NCI-H1092 treated with DMSO at 0.1 percent for 48 hours (cell line): ENCODE measurements at regions not wholly inside any gene's neighbourhood (a gene's known extent, or its start where the extent isn't known, plus 50 kb on each side); places are given as distances from the start of the nearest gene placed in this dataset.
A peak's percentile ranks its signal among the peaks of the same experiment; 100 is the strongest.

Experiments
- DNase-seq: peaks from one replicate; lab custom pipeline; 2025; lab: John Stamatoyannopoulos, UW

DNA sequence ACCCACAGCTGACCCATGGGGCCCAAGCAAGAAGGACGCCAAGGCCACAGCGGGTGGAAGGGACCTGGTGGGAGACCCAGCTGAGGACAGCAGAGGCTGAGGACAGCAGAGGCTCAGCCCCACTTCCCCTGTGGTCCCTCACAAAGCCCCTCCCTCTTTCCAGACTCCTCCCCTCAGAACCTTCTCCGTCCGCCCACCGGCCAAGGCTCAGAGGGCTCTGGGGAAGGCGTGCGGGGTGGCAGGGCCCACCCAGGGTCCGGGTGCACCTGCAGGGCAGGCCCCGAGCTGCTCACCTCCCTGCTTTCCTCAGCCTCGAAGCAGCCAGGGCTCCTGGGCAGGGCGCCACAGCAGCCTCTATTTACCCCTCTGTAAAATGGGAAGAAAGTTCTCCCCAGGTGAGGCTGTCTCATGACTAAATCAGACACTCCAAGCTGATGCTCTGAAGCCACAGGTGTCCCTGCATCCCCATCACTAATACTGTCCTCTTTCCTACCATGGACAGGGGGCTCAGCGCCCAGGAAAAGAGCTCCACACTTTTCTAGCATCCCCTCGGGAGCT is 137.9 kb upstream of the PPP1R26 start:
- DNase-seq, result no peak

DNA sequence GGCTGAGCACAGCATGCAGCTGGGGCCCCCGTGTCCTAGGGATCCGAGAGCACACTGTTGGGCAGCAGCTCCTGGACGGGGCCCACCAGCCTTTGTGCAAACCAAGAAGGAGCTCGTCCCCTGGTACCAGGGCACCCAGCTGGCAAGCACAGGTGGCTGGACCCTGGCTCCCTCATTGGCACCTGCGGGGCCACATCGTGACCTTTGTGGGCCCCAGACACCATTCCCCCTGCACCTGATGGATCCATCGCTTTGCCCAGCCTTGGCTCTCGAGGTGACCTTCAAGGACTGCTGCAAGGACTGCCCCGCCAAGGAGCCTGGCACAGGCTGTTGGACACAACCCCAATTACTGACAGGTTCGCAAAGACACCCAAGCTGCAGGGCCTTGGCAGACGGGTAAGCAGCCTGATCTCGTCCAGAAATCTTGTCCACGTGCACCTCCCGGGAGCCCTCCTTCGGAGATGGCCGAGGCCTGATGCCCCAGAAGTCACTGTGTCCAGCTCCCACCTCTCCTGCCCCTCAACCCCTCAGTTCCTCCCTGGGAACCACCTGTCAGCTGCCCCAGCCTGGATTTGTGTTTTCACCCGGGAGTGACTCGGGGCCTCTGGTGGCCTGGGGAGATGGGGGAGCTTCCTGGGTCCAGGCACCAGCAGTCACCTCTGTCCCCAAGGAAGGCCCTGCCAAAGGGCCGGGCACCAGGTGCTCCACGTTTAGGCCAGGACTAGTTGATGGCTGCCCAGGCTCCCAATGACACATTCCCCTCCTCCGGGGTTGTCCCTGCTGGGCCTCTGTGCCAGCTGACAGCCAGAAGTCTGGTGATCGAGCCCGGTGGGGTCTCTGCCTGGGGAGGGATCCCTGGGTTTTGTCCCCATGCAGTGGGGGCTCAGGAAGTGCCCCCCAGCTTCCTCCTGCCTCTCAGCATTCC is 137.1 kb upstream of the PPP1R26 start:
- no peak for DNase-seq

DNA sequence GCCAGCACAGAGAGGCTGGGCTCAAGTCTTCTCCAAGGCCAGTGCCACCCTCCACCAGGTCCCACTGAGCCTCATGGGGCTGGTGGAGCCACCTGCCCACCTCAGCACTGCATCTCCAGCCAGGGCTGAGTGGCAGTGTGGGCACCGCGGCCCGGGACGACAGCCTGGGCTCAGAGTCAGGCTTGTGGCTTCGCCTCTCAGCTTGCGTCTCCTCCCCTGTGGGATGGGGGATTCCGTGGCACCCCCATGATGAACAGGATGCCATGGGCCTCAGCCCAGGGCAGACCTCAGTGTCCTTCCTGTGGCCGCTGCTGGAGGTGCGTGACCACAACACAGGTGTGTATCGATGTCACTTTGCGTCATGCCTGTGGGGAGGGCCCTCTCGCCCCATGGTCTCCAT is 136.4 kb upstream of the PPP1R26 start:
- no peak for DNase-seq

DNA sequence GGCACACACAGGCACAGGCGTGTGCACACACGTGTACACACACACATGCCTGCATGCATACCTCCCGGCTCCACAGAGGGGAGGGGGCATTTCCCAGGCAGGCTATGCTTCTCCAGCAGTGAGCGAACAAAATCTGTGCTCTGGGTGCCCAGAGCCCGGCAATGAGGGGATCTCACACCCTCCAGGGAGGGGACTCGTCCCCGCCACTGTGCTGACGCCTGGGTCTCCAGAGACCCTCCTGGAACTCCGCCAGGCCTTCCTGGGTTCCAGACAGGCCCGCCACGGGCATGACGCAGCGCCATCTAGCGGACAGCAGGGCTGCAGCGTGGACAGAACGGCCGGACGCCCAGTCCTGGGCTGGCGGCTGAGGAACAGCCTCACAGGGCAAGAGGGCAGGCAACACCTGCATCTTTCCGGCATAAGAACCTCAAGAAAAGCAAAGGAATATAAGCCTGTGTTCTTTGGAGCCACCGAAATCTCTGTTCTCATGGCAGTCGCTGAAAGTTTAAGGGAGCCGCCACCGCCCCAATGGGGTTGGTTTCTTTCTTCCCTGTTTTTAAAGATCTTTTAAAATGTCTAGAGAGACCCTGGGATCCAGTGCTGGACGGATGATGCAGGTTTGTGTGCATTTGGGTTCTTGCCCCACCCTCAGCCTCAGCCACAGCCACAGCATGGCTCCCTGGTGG is 135.6 kb upstream of the PPP1R26 start:
- DNase-seq, result peak; percentile 48

DNA sequence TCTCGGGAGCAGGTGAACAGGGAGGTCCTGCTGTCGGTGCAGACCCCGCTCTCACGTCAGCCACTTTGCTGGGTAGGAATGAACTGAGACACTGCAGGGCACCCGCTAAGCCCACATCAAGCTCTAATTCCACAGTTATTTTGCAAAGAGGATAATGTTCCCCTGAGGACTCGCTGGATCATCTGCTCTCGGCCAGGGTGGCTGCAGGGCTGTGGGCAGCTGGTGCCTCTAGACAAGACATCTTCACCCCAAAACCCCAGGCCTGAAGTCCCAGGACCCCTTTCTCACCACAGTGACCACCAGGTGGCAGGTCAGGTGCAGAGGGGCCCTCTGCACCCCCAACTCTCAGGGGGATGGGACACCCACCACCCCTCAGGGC is 135.1 kb upstream of the PPP1R26 start:
- DNase-seq, result no peak

DNA sequence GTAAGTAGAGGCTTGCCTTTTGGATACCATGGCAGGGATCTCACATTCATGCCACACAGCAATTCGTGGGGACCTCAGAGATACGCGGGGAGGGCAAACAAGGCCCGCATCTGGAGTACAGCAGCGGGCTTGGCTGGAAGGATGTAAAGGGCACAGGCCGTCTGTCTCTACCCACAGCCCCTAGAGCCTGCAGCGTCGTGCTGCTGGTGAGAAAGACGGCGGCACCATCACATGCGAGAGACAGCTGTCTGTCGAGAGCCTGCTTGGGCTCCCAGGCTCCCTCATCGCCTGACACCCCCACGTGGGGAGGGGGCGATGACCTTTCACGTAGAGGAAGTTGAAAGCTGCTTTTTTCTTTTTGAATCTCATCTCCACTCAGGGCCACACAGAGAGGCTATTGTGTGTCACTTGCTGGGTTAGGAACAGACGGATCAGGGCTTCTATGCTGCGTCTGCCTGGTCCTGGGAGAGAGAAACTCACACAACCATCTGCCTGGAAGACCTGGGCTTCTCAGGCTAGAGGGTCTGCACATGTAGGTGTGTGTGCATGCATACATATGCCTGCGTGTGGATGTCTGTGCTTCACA is 134.6 kb upstream of the PPP1R26 start:
- DNase-seq, result no peak

DNA sequence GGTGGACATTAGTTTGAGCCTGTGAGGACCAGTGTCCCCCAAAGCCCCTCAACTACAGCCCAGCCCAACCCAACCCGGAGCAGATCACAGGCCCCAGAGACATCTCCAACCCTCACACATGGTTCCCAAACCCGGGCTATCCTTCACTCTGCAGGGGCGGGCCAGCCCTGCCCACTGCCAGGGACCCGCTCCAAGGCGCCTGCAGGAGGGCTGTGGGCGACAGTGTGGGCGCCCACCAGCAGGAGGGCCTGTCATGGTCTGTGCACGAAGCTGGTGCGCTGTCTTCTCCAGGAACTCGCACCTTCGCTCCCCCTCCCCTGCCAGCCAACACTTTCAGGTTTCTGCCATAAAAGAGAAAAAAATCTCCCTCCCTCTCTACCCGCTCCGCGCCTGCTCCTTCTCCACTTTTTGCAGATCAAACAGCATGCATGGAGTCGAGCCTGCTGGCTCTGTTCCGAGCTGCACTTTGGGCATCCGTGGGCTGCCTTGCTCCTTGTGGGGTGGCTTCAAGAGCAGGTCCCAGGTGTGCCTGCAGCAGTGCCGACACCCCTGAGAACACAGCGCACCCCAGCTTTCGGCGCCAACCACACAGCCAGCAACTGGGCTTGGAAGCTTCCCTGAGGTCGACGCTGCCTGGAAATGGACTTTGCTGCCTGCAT is 133.7 kb upstream of the PPP1R26 start:
- no peak for DNase-seq

DNA sequence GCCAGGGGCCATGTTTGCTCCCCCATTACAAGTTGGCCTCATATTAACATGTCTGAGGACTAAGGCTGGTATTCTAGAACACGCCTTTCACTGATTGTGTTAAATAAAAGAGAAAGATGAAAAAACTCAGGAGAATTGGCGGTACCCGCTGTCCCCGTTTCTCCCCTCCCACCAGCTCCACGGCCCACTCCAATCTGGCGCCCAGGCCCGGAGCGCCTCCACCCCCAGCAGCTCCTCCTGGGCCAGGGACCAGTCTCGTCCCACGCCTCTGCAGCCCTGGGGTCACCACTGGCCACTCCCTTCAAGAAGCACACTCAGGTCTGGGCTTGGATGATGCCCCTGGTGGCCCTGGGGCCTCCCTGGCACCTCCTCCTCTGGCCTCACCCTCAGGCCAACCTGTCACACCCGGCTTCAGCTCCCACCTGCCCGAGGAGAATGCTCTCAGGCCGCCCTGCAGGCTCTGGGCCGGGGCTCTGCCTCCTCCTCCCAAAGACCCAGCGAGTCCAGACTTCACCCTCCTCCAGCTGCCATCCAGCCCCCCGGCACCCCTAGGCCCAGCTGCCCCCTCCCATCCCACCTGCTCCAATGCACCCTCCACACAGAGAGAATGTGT is 133.0 kb upstream of the PPP1R26 start:
- no peak for DNase-seq

DNA sequence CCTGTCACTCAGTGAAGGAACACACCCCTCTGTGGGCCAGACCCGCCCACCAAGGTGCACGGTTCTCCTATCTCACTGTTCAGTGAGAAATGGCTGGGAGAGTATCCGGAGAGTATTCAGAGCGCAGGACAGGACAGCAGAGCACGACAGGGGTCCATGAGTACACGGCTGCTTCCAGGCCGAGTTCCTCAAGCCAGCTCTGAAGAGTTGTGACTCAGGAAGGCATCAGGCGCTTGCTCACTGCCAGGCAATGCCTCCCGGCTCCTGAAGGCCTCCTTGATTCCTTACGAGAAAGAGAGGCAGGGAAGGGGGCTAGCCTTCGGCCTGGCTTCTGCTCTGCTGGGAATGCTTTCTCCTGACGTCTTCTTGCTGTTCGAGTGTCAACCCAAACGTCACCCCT is 132.1 kb upstream of the PPP1R26 start:
- no peak for DNase-seq

DNA sequence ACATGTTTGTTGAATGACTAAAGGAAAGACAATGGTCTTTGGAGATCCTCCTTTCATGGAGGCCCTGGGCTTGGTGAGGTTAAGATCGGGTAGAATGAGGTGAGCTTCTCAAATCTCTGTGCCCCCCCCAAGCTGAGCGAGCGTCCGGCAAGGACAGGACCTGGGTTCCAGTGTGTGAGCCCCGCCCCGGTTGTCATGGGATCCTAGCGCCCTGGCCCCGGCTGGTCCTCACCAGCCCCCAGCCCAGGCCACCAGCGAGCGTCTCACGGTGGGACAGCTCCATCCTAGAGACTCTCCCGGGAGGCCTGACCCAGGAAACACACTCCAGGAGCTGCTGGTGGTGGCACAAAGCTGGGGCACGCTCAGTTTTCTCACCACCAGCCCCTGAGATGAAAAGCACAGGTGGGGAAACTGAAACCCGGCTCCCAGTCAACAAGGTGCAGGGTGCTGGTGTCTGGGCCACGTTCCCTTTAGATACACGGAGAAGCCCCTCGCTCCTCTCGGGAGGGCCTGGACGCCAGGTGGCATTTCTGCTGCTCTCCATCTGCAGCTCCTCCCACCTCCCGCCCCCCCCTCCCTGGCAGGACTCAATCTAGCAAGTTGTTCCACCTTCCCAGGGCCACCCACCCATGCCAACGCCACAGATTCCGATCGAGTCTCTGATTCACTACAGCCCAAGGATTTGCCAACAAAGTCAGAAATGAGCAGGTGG is 131.3 kb upstream of the PPP1R26 start:
- no peak for DNase-seq

DNA sequence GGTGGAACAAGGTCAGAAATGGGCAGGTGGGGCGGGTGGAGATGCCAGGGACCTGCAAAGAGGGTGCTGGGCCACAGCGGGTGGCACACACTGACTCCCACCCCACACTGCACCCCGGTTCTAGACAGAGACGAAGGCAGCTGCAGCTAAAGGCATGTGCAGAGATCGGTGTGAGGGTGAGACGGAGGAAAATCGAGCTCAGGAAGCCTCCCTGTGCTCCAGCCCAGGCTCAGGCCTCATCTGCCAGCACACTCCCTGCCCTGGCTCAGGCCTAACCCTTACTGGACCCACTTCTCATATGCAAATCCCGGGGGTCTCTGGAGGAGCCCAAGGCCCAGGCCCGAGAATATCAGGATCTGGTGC is 130.8 kb upstream of the PPP1R26 start:
- DNase-seq, result no peak

DNA sequence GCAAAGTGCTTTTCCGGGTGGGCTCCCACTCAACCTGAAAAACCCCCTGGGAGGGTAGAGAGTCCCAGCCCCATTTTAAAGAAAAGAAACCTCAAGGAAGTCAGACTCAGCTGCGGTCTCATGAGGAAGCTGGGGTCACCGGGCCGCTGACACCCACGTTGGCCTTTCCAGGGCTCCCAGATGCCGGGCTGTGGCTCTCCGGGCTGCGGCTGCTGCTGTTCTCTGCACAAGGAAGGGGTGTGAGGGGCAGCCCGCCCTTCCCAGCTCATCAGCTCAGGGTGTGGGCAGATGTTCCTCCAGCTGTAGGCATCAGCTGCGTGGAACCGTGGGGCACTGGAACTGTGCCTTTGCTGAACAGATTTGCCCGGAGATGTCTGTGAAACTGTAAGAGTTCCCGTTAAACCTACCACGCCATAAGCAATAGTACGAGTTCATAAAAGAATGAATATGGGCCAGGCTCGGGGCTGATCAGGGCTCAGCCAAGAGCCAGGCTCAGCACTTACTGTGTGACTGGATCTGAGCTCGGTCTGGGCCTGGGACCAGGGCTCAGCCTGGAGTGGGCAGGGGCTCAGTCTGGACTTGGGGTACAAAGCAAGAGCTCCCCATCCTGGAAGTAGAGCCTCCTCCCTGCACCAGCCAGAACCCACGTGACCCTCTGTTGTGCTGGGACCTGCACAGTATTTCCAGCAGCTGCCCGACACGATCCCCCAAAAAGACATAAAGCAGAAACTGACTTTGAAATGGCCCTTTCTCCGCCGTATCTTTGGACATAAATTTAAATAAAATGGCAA is 130.2 kb upstream of the PPP1R26 start:
- DNase-seq, result no peak

DNA sequence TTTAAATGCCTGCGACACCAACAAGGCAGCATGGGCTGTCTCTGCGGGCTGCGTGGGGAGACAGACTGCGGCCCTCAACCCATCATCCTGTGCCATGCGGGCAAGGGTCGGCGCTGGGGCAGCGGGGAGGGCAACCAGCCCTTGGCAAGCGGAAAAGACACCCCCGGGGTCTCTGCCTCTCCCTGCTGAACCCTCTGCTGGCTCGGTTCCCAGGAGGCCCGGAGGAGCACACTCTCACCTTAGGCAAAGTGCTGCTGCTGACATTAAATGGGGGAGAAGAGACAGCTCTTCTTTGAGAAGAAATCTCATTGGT is 129.6 kb upstream of the PPP1R26 start:
- peak; percentile 66 for DNase-seq

DNA sequence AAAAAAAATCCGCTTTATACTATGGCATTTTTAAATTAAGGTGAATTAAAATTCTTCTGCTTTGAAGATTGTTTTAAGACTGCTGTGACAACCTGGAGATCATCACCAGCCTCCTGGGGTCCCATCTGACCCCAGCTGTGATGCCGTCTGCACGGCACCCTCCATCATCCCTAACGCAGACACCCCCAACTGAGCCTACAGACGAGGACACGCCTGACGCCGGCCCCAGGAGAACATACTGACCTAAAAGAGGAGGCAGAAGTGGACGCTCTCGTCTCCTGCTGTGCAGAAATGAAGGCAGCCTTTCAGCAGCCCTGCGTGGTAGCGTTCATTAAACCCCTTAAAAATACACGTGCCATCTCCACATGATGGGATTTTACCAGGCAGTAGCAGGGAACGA is 125.6 kb upstream of the PPP1R26 start:
- no peak for DNase-seq

DNA sequence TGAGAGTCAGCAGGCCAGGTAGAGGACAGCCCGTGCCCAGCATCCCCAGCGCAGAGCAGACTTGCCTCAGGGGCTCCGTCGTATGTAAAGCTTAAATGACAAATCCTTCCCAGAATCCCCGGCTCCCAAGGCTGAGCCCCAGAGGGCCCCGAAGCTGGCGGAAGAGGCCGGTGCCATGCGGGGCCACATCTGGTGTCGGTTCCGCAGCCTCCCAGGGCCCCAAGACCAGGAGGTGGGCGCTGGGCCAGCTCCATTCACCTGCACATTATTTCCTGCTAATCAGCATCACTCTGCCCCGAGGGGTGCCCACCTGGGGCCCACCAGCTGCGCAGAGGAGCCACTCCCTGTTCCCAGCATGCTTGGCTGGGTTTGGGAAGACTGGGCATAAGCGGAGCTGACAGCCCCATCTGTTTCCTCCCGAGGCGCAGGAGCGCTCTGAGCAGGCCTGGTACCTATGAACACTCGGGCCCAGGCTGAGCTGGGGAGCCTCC is 124.0 kb upstream of the PPP1R26 start:
- no peak for DNase-seq

DNA sequence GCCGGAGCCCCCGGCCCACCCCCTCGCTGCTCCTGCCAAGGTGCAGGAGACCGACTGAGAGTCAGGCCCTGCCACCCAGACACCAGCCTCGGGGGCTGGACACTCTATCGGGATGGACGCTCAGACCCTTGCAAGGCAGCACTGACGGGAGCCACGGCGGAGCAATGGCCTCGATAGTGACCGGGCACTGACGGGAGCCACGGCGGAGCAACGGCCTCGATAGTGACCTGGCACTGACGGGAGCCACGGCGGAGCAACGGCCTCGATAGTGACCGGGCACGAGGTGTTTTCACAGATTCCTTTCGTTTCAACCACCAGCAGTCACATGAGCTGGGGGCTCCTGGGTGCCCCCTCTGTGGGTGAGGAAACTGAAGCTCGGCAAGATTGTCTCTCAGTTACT is 123.6 kb upstream of the PPP1R26 start:
- no peak for DNase-seq

DNA sequence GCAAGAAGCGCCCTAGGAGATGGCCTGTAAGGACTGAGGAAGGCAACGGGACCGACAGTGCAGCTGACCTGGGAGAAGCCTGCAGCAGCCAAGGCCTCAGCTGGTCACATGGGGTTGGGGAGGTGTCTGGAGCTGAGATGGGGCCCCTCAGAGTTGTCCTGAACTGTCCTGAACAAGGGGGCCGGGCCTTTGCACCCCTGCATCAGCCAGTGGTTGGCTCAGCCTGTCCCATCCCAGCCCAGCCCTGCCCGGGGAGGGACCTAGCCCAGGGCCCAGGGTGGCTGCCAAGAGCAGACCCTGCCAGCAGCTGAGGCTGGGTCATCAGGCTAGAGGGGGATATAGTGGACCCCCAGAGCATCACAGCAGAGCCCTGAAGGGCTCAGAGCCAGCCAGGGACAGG is 122.8 kb upstream of the PPP1R26 start:
- no peak for DNase-seq

DNA sequence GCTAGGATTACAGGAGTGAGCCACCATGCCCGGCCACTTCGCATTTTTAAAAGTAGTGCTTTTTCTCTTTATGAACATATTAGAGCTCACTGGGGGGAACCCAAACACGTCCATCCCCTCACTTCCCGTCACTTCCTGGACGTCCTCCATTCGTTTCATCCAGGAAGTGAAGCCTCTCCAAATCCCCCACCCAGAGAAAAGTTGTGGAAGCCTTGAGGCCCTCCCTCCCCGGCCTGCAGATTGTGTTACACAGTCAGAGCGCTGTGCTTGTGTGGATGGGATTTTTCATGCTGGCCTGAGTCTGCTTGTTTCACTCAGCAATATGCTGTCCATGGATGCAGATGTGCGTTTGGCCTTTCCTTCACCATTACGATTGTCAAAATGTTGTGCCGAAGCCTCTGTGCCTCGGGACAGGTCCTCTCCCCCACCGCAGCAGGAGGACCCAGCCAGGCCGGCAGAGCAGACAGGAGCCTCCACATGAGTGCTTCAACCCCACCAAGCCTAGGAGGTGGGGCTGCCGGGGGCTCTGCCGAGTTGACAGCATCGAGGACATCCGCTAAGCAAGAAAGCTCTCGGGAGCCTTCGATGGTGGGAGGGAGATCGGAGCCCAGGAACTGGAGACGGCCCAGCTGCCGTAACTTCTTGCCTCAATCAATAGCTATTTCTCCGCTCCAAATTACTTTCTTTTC is 121.6 kb upstream of the PPP1R26 start:
- DNase-seq, result no peak

DNA sequence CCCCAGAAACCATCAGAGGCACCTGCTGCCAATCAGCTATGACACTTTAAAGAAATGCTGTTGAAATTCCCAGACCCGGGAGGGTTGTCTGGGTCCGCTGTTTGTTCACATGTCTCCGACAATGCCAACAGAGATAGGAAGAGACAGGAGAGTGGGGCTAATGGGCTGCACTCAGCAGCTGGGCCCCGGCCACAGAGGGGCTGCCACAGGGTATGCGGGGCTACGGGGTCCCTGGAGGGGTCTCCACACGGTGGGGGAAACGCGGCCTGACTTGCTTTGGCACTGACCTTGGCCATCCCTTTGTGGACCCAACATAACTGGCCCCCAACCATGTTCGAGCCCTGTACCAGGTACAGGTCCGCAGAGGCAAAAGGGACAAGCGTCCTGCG is 121.0 kb upstream of the PPP1R26 start:
- no peak for DNase-seq

DNA sequence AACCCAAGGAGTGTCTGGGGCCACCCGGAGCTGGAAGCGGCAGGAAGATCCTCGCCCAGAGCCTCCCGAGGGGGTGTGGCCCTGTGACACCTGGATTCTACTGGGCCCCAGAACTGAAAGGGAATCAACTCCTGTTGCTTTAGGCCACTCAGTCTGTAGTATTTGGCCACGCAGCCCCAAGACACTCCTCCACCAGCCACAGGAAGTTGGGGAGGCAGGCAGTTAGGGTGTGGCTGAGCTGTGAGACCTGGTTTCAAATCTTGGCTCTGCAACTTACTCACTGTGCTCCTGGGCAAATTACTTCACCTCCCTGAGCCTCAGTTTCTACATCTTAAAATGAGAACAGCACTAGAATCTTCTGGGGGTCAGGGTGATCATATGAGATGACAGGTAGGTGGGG is 119.8 kb upstream of the PPP1R26 start:
- DNase-seq, result no peak
